H9 (cell line): ENCODE measurements at regions not wholly inside any gene's neighbourhood (a gene's known extent, or its start where the extent isn't known, plus 50 kb on each side); places are given as distances from the start of the nearest gene placed in this dataset.

Experiments used
- DNase-seq: peaks from one replicate; pipeline ENCODE4 v3.0.0-alpha.2; 2017
- H2AFZ ChIP-seq: one replicate; pipeline ENCODE4 v1.6.1; 2013; ENCODE audit warnings: mild to moderate bottlenecking, low read length, control low read depth, moderate library complexity
- H2AK5ac ChIP-seq: 2 replicates; pipeline ENCODE4 v1.6.1; 2013; ENCODE audit warnings: low read length, control low read depth, mixed read lengths; ENCODE audit not compliant: insufficient read length
- H2BK120ac ChIP-seq: one replicate; pipeline ENCODE4 v1.6.1; 2013; ENCODE audit warnings: low read depth, mild to moderate bottlenecking, low read length, control low read depth, inconsistent platforms; ENCODE audit not compliant: poor library complexity, severe bottlenecking
- H2BK12ac ChIP-seq: 2 replicates; pipeline ENCODE4 v1.6.1; 2013; ENCODE audit warnings: low read length, control low read depth, mixed read lengths, low read depth; ENCODE audit not compliant: insufficient read length
- H2BK15ac ChIP-seq: 2 replicates; pipeline ENCODE4 v1.6.1; 2013; ENCODE audit warnings: low read depth, low read length, control low read depth
- H2BK20ac ChIP-seq: one replicate; pipeline ENCODE4 v1.6.1; 2013; ENCODE audit warnings: low read depth, mild to moderate bottlenecking, low read length, control low read depth, inconsistent platforms; ENCODE audit not compliant: poor library complexity, severe bottlenecking
- H2BK5ac ChIP-seq: 2 replicates; pipeline ENCODE4 v1.6.1; 2013; ENCODE audit warnings: low read length, control low read depth, mixed read lengths; ENCODE audit not compliant: insufficient read length
- H3K14ac ChIP-seq: 2 replicates; pipeline ENCODE4 v1.6.1; 2013; ENCODE audit warnings: low read length, control low read depth; ENCODE audit not compliant: insufficient read depth
- H3K18ac ChIP-seq: 2 replicates; pipeline ENCODE4 v1.6.1; 2013; ENCODE audit warnings: low read depth, mild to moderate bottlenecking, mixed read lengths, low read length, control low read depth; ENCODE audit not compliant: insufficient read length
- H3K23ac ChIP-seq: 2 replicates; pipeline ENCODE4 v1.6.1; 2013; ENCODE audit warnings: low read length, control low read depth, mixed read lengths, low read depth; ENCODE audit not compliant: insufficient read length
- H3K23me2 ChIP-seq: 2 replicates; pipeline ENCODE4 v1.6.1; 2013; ENCODE audit warnings: low read depth, mild to moderate bottlenecking, mixed read lengths, low read length, control low read depth; ENCODE audit not compliant: insufficient read length, poor library complexity, severe bottlenecking
- H3K27ac ChIP-seq: 2 replicates; pipeline ENCODE4 v1.5.1; 2013; ENCODE audit warnings: low read length, control low read depth, mixed read lengths, low read depth; ENCODE audit not compliant: insufficient read length
- H3K27me3 ChIP-seq: 2 replicates; pipeline ENCODE4 v1.6.1; 2013; ENCODE audit warnings: low read length, control low read depth, inconsistent platforms; ENCODE audit not compliant: insufficient read depth
- H3K4ac ChIP-seq: 2 replicates; pipeline ENCODE4 v1.6.1; 2013; ENCODE audit warnings: low read depth, mild to moderate bottlenecking, control low read depth, inconsistent platforms, low read length, moderate library complexity
- H3K4me1 ChIP-seq: 2 replicates; pipeline ENCODE4 v1.6.1; 2013; ENCODE audit warnings: low read length, control low read depth, inconsistent platforms; ENCODE audit not compliant: insufficient read depth
- H3K4me2 ChIP-seq: 2 replicates; pipeline ENCODE4 v1.6.1; 2013; ENCODE audit warnings: low read length, control low read depth, mixed read lengths; ENCODE audit not compliant: insufficient read length, insufficient read depth
- H3K56ac ChIP-seq: 2 replicates; pipeline ENCODE4 v1.6.1; 2013; ENCODE audit warnings: low read depth, mild to moderate bottlenecking, mixed read lengths, low read length, control low read depth; ENCODE audit not compliant: insufficient read length
- H3K79me1 ChIP-seq: 2 replicates; pipeline ENCODE4 v1.6.1; 2013; ENCODE audit warnings: low read depth, mild to moderate bottlenecking, moderate library complexity, low read length, control low read depth, inconsistent platforms; ENCODE audit not compliant: insufficient read depth, poor library complexity, severe bottlenecking
- H3K79me2 ChIP-seq: 2 replicates; pipeline ENCODE4 v1.6.1; 2013; ENCODE audit warnings: low read length, control low read depth, inconsistent platforms; ENCODE audit not compliant: insufficient read depth
- H3K9ac ChIP-seq: 2 replicates; pipeline ENCODE4 v1.6.1; 2013; ENCODE audit warnings: low read length, control low read depth, mixed read lengths; ENCODE audit not compliant: insufficient read length; ENCODE audit errors: extremely low read depth
- H3K9me3 ChIP-seq: one replicate; pipeline ENCODE4 v1.6.1; 2013; ENCODE audit warnings: low read depth, low read length, inconsistent platforms; ENCODE audit not compliant: control insufficient read depth
- H3T11ph ChIP-seq: one replicate; pipeline ENCODE4 v1.6.1; 2013; ENCODE audit warnings: mild to moderate bottlenecking, low read length, control low read depth, inconsistent platforms
- H4K20me1 ChIP-seq: one replicate; pipeline ENCODE4 v1.6.1; 2013; ENCODE audit not compliant: control insufficient read depth, insufficient read length, insufficient read depth
- H4K5ac ChIP-seq: 2 replicates; pipeline ENCODE4 v1.6.1; 2013; ENCODE audit warnings: low read depth, mild to moderate bottlenecking, mixed read lengths, low read length, control low read depth; ENCODE audit not compliant: insufficient read length
- H4K8ac ChIP-seq: replicated peaks from 2 replicates; pipeline ENCODE4 v1.6.1; 2013; ENCODE audit warnings: low read length, control low read depth, mixed read lengths, low read depth; ENCODE audit not compliant: insufficient read length
- H4K91ac ChIP-seq: 2 replicates; pipeline ENCODE4 v1.6.1; 2013; ENCODE audit warnings: low read depth, mild to moderate bottlenecking, moderate library complexity, mixed read lengths, low read length, control low read depth; ENCODE audit not compliant: insufficient read length
- H3K27ac Mint-ChIP-seq, 3 experiments: 2 replicates in 2 of 3; 3 replicates in 1 of 3; pipeline ENCODE4 v1.8.0; 2020 to 2021; ENCODE audit warnings: mixed read lengths in 3 of 3, mild to moderate bottlenecking in 1 of 3, moderate library complexity in 1 of 3
- H3K27me3 Mint-ChIP-seq: 2 replicates; pipeline ENCODE4 v1.8.0; 2021; ENCODE audit warnings: low read depth, mild to moderate bottlenecking, moderate library complexity, mixed read lengths
- H3K36me3 Mint-ChIP-seq, 3 experiments: 2 replicates in 2 of 3; 3 replicates in 1 of 3; pipeline ENCODE4 v1.8.0; 2020 to 2021; ENCODE audit warnings: low read depth in 3 of 3, mixed read lengths in 3 of 3; ENCODE audit not compliant: insufficient read depth in 1 of 3
- H3K4me1 Mint-ChIP-seq, 2 experiments: 2 replicates each; pipeline ENCODE4 v1.8.0; 2020; ENCODE audit warnings: mixed read lengths in 2 of 2
- H3K4me3 Mint-ChIP-seq, 2 experiments: 2 replicates in 1 of 2; 3 replicates in 1 of 2; pipeline ENCODE4 v1.8.0; 2020 to 2021; ENCODE audit warnings: mild to moderate bottlenecking in 2 of 2, mixed read lengths in 2 of 2, moderate library complexity in 1 of 2
- H3K9me3 Mint-ChIP-seq, 2 experiments: 2 replicates in 1 of 2; 3 replicates in 1 of 2; pipeline ENCODE4 v1.8.0; 2020; ENCODE audit warnings: mild to moderate bottlenecking in 2 of 2, mixed read lengths in 2 of 2, moderate library complexity in 1 of 2
- CTCF ChIP-seq: fragments of 200-600 bp; sonication (generic); conservative IDR thresholded peaks from 3 replicates; pipeline ENCODE4 v1.8.0; 2021; ENCODE audit warnings: antibody characterized with exemption, mild to moderate bottlenecking
- WGBS: extraction: QIAGEN DNeasy Blood & Tissue Kit; methylation state at CpG from one replicate; pipeline ENCODE4 v1.1.7; 2013; ENCODE audit warnings: missing lambda C conversion rate, low lambda C conversion rate, mixed read lengths; ENCODE audit not compliant: insufficient read length; ENCODE audit errors: extremely low coverage; 5-methylcytosine and 5-hydroxymethylcytosine counted together

GRCh38 chr14:38870296-38870836 lies 232.7 kb downstream of the SEC23A start:
- H2BK5ac ChIP-seq: no peak overlapping the region
- WGBS: no CpG with 5 or more reads among the region's 3 CpGs

More at GRCh38 chr14:38870296-38870836, 232.7 kb downstream of the SEC23A start:
- Histone ChIP-seq H3K14ac (no peak overlapping the region), H4K91ac (no peak overlapping the region), H3K27me3 (no peaks in the 10 kb centered on the region), H2BK20ac (no peak overlapping the region), H4K5ac (no peak overlapping the region), H3T11ph (no peak overlapping the region), H3K4ac (no peak overlapping the region), H3K9me3 (no peaks in the 10 kb centered on the region), H2AFZ (no peak overlapping the region), H3K79me2 (no peaks in the 10 kb centered on the region), H3K56ac (no peak overlapping the region), H2BK15ac (no peak overlapping the region), H3K27ac (no peak overlapping the region), H4K20me1 (no peaks in the 10 kb centered on the region), H3K79me1 (no peaks in the 10 kb centered on the region), H2AK5ac (no peak overlapping the region), H3K23me2 (no peaks in the 10 kb centered on the region), H2BK120ac (no peak overlapping the region), H3K4me1 (no peaks in the 10 kb centered on the region), H4K8ac (no peak overlapping the region), H2BK12ac (no peak overlapping the region), H3K9ac (no peak overlapping the region), H3K4me2 (no peak overlapping the region), H3K23ac (no peak overlapping the region), H3K18ac (no peak overlapping the region)
- Mint-ChIP-seq H3K4me3 (no peak overlapping the region), H3K9me3 (no peaks in the 10 kb centered on the region; a peak in 1 of 5 replicates), H3K27ac (no peak overlapping the region), H3K4me1 (peaks cover 13 to 23% of the 10 kb centered on the region in 2 experiments), H3K36me3 (no peaks in the 10 kb centered on the region), H3K27me3 (peaks cover 1% of the 10 kb centered on the region; the same call in 1 of the 2 replicates)
- no peak for TF ChIP-seq CTCF
- no peak for DNase-seq
